Inferior parietal cortex (tissue), 1 donor: ENCODE measurements at regions not wholly inside any gene's neighbourhood (a gene's known extent, or its start where the extent isn't known, plus 50 kb on each side); places are given as distances from the start of the nearest gene placed in this dataset.

Experiments
- DNase-seq: peaks from one replicate; pipeline ENCODE4 v3.0.0-alpha.2; 2016; ENCODE audit errors: extremely low spot score

- DNase-seq, result no peak
These were observed 1824.3 kb upstream of the CELF4 start for GRCh38 chr18:39389800-39390379.

- peak; percentile 15 for DNase-seq
These were observed 1815.3 kb upstream of the CELF4 start for GRCh38 chr18:39380866-39381265.

- no peak for DNase-seq
These were observed 1814.7 kb upstream of the CELF4 start for GRCh38 chr18:39380186-39380725.

- no peak for DNase-seq
These were observed 1809.5 kb upstream of the CELF4 start for GRCh38 chr18:39375066-39375465.

- DNase-seq, result no peak
These were observed 1806.4 kb upstream of the CELF4 start for GRCh38 chr18:39371996-39372395.

DNA sequence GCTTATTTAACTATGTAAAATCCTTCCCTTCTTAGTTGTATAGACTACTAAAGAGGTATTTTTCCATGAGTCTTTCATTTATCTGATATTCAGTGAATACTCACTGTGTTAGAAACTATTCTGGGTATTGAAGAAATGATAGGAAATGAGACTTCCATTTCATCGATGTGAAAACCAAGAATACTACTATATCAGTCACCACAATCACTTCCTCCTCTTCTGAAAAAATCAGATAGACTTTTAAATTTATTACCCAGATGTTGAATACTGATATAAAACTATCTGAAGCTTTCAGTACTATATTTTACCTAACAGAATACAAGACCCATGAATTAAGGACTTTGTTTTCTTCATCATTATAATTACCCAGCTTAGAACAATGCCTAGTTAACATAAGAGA, 1801.1 kb upstream of the CELF4 start:
- DNase-seq, result no peak

- DNase-seq, result no peak
These were observed 1800.4 kb upstream of the CELF4 start for GRCh38 chr18:39365836-39366485.

- DNase-seq, result no peak
These were observed 1794.5 kb upstream of the CELF4 start for GRCh38 chr18:39360072-39360471.

GRCh38 chr18:39359636-39360035, 1794.0 kb upstream of the CELF4 start:
- DNase-seq, result no peak

- no peak for DNase-seq
These were observed 1785.3 kb upstream of the CELF4 start for GRCh38 chr18:39350945-39351344.

- DNase-seq, result no peak
These were observed 1784.2 kb upstream of the CELF4 start for GRCh38 chr18:39349801-39350200.

DNA sequence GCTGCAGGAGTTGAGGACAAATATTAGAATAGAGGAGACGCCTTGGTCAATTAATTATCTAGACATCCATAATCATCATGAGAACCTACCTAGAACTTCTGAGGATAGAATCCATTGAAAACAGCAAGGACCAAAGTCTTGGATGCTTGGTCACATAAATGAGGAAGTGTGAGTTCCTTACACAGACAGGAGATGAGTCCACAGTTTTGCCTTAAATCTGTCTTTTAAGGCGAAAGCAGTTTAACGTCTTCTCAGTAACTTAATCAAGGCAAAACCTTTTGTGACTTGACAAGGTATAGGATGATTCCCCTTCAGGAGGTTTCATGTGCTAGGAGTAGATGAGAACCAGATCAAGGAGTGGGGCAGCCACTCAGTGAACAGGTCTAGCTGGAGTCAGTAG, 1783.2 kb upstream of the CELF4 start:
- no peak for DNase-seq

- no peak for DNase-seq
These were observed 1782.1 kb upstream of the CELF4 start for GRCh38 chr18:39347701-39348100.

GRCh38 chr18:39346916-39347315, 1781.3 kb upstream of the CELF4 start:
- no peak for DNase-seq

- DNase-seq, result no peak
These were observed 1779.7 kb upstream of the CELF4 start for GRCh38 chr18:39345321-39345720.

GRCh38 chr18:39344487-39344886, 1778.9 kb upstream of the CELF4 start:
- DNase-seq, result no peak

GRCh38 chr18:39341129-39341528, 1775.5 kb upstream of the CELF4 start:
- DNase-seq, result no peak

GRCh38 chr18:39340418-39340817, 1774.8 kb upstream of the CELF4 start:
- DNase-seq, result no peak

DNA sequence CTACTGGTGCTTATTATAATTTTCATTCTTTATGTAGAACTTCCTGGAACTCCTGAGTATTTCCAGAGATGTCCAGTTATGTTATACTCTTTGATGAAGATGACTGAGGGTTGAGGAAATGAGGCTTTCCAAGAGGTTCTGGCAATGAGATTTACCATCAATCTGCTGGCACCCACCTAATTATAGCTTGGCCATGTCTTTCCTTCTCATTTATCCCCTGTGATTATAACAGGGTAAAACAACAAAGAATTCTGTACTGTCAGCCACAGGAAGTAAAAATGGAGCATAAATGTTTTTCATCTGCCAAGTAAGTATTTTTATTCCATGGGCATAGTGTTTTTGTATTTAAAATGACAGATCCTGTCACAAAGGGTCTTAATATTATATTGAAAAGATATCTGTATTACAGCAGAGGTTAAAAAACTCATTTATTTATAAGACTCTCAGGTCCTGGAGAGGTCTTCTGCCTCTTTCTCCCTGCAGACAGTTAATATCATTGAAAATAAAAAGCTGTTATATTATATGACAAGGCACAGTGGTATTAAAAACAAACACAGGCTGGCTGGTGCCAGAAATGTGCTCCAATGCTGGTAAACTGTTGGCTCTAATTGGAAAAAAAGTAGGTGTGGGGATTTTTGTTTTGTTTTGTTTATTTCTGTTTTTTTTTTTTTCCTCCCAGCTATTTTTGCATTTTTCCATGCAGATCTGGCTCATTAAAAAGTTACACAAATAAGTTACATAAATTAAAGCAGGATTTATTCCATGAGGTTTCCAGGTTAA, 1764.1 kb upstream of the CELF4 start:
- no peak for DNase-seq

DNA sequence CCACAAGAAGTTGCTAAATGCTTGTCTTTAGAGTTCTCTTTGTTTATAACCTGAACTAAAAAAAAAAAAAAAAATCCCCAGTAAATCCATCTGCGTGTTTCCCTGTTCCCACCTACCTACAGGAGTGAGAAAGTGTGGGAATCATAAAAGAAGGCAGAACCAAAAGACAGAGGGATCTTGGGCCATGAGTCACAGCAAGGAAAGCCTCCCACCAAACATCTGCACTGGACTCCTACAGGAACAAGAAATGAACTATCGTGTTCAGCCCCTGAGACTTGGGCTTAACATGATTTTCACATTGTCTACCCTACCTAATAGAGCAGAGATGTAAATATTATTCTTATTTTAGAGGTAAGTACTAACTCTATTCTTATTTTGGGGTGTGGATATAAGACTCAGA, 1761.2 kb upstream of the CELF4 start:
- DNase-seq, result peak; percentile 27

- DNase-seq, result no peak
These were observed 1760.4 kb upstream of the CELF4 start for GRCh38 chr18:39325973-39326372.

- no peak for DNase-seq
These were observed 1753.5 kb upstream of the CELF4 start for GRCh38 chr18:39319141-39319540.

DNA sequence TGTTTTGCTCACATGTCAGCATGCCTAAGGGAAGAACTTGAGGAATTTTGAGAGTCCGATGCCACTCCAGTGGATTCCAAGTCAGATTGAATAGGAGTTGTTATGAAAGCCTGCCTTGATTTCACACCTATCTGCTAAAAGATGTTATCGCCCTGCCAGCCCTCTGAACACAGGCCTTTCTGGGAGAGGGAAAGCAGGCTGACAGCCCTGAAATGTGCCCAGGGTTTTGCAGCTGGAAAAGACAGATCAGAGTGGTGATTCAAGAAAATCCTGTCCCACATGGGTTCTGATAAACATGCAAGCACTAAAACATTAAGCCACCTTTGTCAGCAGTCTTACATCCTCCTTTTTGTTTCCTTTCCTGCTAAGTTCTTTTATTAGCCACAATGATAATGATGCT, 1752.9 kb upstream of the CELF4 start:
- no peak for DNase-seq
